ENCODE measurements at regions not wholly inside any gene's neighbourhood (a gene's known extent, or its start where the extent isn't known, plus 50 kb on each side); places are given as distances from the start of the nearest gene placed in this dataset.

- TF ChIP-seq CTCF (IDR thresholded peaks at IDR 0.05; ENCODE audit: unreplicated experiment), result no peak
- DNase-seq (ENCODE audit: low spot score in 2 of 2, unreplicated experiment in 2 of 2), result no peak
- Mint-ChIP-seq H3K9me3 (no peaks in the 10 kb centered on the region), H3K4me1 (peaks cover under 1% of the 10 kb centered on the region), H3K27me3 (ENCODE audit: low read depth) (no peaks in the 10 kb centered on the region), H3K27ac (no peak overlapping the region), H3K4me3 (no peak overlapping the region), H3K36me3 (no peaks in the 10 kb centered on the region)
These were observed 105.2 kb upstream of the PRR16 start for GRCh38 chr5:120358949-120359348.

GRCh38 chr5:120361941-120362340, 102.2 kb upstream of the PRR16 start:
- TF ChIP-seq CTCF (IDR thresholded peaks at IDR 0.05; ENCODE audit: unreplicated experiment), result no peak
- Mint-ChIP-seq H3K36me3 (no peaks in the 10 kb centered on the region), H3K9me3 (no peaks in the 10 kb centered on the region), H3K27me3 (ENCODE audit: low read depth) (no peaks in the 10 kb centered on the region), H3K4me3 (no peak overlapping the region), H3K4me1 (no peaks in the 10 kb centered on the region), H3K27ac (no peak overlapping the region)
- DNase-seq (ENCODE audit: low spot score in 2 of 2, unreplicated experiment in 2 of 2), result no peak

DNA sequence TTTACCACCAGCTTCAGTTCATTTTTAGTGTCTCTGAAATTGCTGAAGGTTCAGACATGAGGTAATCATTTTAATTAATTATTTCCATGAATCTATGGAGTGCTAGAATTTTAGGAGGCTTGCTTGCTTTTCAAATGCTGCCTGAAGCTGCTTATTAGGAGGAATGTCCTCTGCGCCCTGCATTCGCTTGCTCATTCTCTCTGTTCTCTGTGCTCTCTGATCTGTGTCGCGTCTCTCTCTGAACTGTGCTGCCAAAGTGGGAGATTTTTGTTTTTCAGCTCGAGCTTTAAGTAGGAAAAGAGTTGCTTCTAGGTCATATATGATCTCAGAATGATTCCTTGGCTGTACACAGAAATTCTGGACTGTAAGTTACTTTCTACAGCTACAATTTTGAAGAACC, 101.7 kb upstream of the PRR16 start:
- no peaks in the 10 kb centered on the region for H3K9me3 Mint-ChIP-seq
- H3K27me3 Mint-ChIP-seq (ENCODE audit: low read depth), result no peaks in the 10 kb centered on the region
- no peaks in the 10 kb centered on the region for H3K4me1 Mint-ChIP-seq
- H3K27ac Mint-ChIP-seq, result no peak overlapping the region
- no peaks in the 10 kb centered on the region for H3K36me3 Mint-ChIP-seq
- TF ChIP-seq CTCF (IDR thresholded peaks at IDR 0.05; ENCODE audit: unreplicated experiment), result no peak
- no peak overlapping the region for H3K4me3 Mint-ChIP-seq
- DNase-seq (ENCODE audit: low spot score in 2 of 2, unreplicated experiment in 2 of 2), result no peak

- no peak for TF ChIP-seq CTCF (IDR thresholded peaks at IDR 0.05; ENCODE audit: unreplicated experiment)
- no peak overlapping the region for H3K4me3 Mint-ChIP-seq
- H3K4me1 Mint-ChIP-seq, result no peaks in the 10 kb centered on the region
- H3K27ac Mint-ChIP-seq, result no peak overlapping the region
- no peaks in the 10 kb centered on the region for H3K36me3 Mint-ChIP-seq
- H3K27me3 Mint-ChIP-seq (ENCODE audit: low read depth), result no peaks in the 10 kb centered on the region
- no peaks in the 10 kb centered on the region for H3K9me3 Mint-ChIP-seq
- DNase-seq (ENCODE audit: low spot score in 2 of 2, unreplicated experiment in 2 of 2), result no peak
These were observed 98.2 kb upstream of the PRR16 start for GRCh38 chr5:120365656-120366446.

DNA sequence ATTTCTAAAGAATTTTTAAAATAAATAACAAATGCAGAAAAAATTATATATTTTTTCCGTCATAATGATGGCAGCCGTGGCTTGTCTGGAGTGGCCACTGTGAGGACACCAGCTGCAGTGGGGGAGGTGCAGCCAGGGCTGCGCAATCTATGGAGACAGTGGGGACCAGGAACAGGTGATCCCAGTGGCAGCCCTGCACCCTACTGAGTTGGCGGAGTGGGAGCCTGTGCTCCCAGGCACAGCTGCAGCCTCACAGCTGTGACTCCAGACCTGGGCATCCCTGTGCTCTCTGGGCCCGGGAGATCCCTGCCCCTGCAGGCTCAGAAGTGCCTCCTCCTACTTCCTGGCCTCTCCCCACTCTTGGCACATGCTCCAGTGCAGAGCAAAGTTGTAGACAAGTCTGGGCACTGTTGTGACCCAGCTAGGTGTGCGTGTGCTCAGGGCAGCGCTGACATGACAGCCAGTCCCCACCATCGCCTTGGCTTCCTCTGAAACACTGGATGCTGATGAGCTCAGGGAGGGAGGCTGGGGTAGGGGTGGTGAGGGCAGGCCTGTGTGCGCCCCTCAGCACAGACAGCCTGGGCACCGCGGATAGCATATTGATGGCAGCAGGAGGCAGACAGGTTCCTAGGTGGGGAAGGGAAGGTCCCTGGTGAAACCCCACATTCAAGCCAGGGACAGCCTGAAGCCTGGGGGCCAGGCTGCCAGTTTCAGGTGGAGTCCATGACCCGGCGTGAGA, 96.0 kb upstream of the PRR16 start:
- Mint-ChIP-seq H3K27me3 (ENCODE audit: low read depth) (no peaks in the 10 kb centered on the region), H3K27ac (no peak overlapping the region), H3K9me3 (no peaks in the 10 kb centered on the region), H3K4me1 (no peaks in the 10 kb centered on the region), H3K4me3 (no peak overlapping the region), H3K36me3 (no peaks in the 10 kb centered on the region)
- DNase-seq (ENCODE audit: low spot score in 2 of 2, unreplicated experiment in 2 of 2), result no peak
- no peak for TF ChIP-seq CTCF (IDR thresholded peaks at IDR 0.05; ENCODE audit: unreplicated experiment)
